ENCODE measurements at regions not wholly inside any gene's neighbourhood (a gene's known extent, or its start where the extent isn't known, plus 50 kb on each side); places are given as distances from the start of the nearest gene placed in this dataset.

DNA sequence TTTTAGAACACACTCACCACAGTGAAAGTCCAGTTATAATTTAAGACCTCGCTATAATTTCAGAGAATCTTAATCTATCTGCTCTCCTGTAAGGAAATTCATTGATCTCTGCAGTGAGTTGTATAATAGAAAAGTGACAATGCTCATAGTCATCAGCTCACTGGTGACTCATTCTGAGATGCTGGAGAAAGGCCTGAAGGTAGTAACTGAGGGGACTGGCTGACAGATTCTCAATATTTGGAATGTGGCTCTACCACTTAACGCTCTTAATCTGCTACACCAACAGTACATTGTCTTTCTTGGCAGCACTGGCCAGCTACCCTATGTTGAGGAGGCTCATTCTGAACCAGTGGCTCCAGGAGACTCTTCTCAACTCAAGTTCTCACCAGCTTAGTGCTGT is 246.1 kb downstream of the RPRM start:
- H3K9me3 ChIP-seq = no peaks in the 10 kb centered on the region
- H3K27ac ChIP-seq = no peak overlapping the region
- H3K4me1 ChIP-seq (ENCODE audit: control insufficient read depth in 1 of 2, insufficient read depth in 1 of 2, low read depth in 1 of 2, low read length in 1 of 2) = no peaks in the 10 kb centered on the region
- TF ChIP-seq, protein P1, sequence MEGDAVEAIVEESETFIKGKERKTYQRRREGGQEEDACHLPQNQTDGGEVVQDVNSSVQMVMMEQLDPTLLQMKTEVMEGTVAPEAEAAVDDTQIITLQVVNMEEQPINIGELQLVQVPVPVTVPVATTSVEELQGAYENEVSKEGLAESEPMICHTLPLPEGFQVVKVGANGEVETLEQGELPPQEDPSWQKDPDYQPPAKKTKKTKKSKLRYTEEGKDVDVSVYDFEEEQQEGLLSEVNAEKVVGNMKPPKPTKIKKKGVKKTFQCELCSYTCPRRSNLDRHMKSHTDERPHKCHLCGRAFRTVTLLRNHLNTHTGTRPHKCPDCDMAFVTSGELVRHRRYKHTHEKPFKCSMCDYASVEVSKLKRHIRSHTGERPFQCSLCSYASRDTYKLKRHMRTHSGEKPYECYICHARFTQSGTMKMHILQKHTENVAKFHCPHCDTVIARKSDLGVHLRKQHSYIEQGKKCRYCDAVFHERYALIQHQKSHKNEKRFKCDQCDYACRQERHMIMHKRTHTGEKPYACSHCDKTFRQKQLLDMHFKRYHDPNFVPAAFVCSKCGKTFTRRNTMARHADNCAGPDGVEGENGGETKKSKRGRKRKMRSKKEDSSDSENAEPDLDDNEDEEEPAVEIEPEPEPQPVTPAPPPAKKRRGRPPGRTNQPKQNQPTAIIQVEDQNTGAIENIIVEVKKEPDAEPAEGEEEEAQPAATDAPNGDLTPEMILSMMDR (IDR thresholded peaks at IDR 0.05) = no peak
- H3K4me3 ChIP-seq (ENCODE audit: low read depth in 1 of 2, low read length in 1 of 2) = no peak overlapping the region
- H3K27me3 ChIP-seq = no peaks in the 10 kb centered on the region
- H3K36me3 ChIP-seq = no peaks in the 10 kb centered on the region

DNA sequence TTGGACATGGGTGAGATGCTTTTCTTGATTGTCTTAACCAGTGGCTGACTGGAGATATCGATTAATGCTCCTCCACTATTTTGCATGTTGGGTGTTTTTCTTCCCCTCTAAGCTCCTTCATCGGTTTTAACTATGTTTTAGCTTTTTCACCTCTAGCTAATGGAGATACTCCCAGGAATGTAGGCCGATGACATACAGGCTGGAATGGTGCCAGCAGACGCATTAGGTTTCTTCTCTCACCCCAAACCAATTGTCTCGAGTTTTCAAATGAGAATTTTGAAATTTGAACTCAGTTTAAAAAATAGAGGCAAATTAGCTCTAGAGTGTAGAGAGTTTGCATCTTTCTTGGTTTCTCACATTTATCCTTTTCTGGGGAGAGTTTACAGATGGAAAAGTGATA is 247.6 kb downstream of the RPRM start:
- Histone ChIP-seq H3K4me3 (ENCODE audit: low read depth in 1 of 2, low read length in 1 of 2) (no peak overlapping the region), H3K9me3 (no peaks in the 10 kb centered on the region), H3K27me3 (no peaks in the 10 kb centered on the region), H3K27ac (no peak overlapping the region), H3K36me3 (no peaks in the 10 kb centered on the region), H3K4me1 (ENCODE audit: control insufficient read depth in 1 of 2, insufficient read depth in 1 of 2, low read depth in 1 of 2, low read length in 1 of 2) (no peaks in the 10 kb centered on the region)
- TF ChIP-seq, protein P1 (IDR thresholded peaks at IDR 0.05) = no peak

GRCh38 chr2:153228904-153229303 is 249.7 kb downstream of the RPRM start:
- no peaks in the 10 kb centered on the region for H3K36me3 ChIP-seq
- no peak overlapping the region for H3K27ac ChIP-seq
- no peaks in the 10 kb centered on the region for H3K27me3 ChIP-seq
- H3K4me1 ChIP-seq (ENCODE audit: control insufficient read depth in 1 of 2, insufficient read depth in 1 of 2, low read depth in 1 of 2, low read length in 1 of 2) = no peaks in the 10 kb centered on the region
- H3K4me3 ChIP-seq (ENCODE audit: low read depth in 1 of 2, low read length in 1 of 2) = no peak overlapping the region
- no peaks in the 10 kb centered on the region for H3K9me3 ChIP-seq
- TF ChIP-seq, protein P1 (IDR thresholded peaks at IDR 0.05) = no peak

GRCh38 chr2:153227981-153228380 is 250.6 kb downstream of the RPRM start:
- Histone ChIP-seq H3K36me3 (no peaks in the 10 kb centered on the region), H3K4me3 (ENCODE audit: low read depth in 1 of 2, low read length in 1 of 2) (no peak overlapping the region), H3K4me1 (ENCODE audit: control insufficient read depth in 1 of 2, insufficient read depth in 1 of 2, low read depth in 1 of 2, low read length in 1 of 2) (no peaks in the 10 kb centered on the region), H3K27me3 (no peaks in the 10 kb centered on the region), H3K9me3 (no peaks in the 10 kb centered on the region), H3K27ac (no peak overlapping the region)
- TF ChIP-seq, protein P1 (IDR thresholded peaks at IDR 0.05) = no peak

GRCh38 chr2:153222231-153223165 is 256.1 kb downstream of the RPRM start:
- H3K27me3 ChIP-seq = no peaks in the 10 kb centered on the region
- H3K36me3 ChIP-seq = no peaks in the 10 kb centered on the region
- no peak overlapping the region for H3K27ac ChIP-seq
- H3K9me3 ChIP-seq = no peaks in the 10 kb centered on the region
- H3K4me3 ChIP-seq (ENCODE audit: low read depth in 1 of 2, low read length in 1 of 2) = no peak overlapping the region
- TF ChIP-seq, protein P1 (IDR thresholded peaks at IDR 0.05) = no peak
- H3K4me1 ChIP-seq (ENCODE audit: control insufficient read depth in 1 of 2, insufficient read depth in 1 of 2, low read depth in 1 of 2, low read length in 1 of 2) = no peaks in the 10 kb centered on the region

All from neutrophil (primary cell).